ENCODE measurements at regions not wholly inside any gene's neighbourhood (a gene's known extent, or its start where the extent isn't known, plus 50 kb on each side); places are given as distances from the start of the nearest gene placed in this dataset.

DNA sequence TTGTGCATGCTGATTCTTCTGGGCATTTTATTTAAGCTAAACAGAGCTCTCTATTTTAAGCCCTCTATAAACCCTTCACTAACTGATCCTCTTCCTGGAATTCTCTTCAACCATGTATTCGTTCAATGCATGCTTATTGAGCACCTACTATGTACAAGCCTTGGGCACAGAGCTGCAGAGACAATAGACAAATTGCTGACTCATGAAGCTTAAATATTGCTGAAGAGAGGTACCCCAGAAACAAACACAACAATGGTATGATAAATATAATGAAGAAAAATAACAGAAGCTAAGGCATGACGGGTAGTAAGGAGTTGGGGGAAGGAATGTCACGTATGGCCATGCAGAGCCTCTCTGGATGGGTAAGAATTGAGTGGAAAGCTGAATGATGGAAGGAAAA is 222.2 kb downstream of the PPARGC1A start:
- TF ChIP-seq, protein P1, sequence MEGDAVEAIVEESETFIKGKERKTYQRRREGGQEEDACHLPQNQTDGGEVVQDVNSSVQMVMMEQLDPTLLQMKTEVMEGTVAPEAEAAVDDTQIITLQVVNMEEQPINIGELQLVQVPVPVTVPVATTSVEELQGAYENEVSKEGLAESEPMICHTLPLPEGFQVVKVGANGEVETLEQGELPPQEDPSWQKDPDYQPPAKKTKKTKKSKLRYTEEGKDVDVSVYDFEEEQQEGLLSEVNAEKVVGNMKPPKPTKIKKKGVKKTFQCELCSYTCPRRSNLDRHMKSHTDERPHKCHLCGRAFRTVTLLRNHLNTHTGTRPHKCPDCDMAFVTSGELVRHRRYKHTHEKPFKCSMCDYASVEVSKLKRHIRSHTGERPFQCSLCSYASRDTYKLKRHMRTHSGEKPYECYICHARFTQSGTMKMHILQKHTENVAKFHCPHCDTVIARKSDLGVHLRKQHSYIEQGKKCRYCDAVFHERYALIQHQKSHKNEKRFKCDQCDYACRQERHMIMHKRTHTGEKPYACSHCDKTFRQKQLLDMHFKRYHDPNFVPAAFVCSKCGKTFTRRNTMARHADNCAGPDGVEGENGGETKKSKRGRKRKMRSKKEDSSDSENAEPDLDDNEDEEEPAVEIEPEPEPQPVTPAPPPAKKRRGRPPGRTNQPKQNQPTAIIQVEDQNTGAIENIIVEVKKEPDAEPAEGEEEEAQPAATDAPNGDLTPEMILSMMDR (IDR thresholded peaks at IDR 0.05) = no peak
- no peak for TF ChIP-seq EP300 (IDR thresholded peaks at IDR 0.05)

Measured in esophagus muscularis mucosa (tissue), 3 donors.